ES-I3 (cell line): ENCODE measurements at regions not wholly inside any gene's neighbourhood (a gene's known extent, or its start where the extent isn't known, plus 50 kb on each side); places are given as distances from the start of the nearest gene placed in this dataset.
"Not testable (repeated sequence)": the region's sequence is repeated elsewhere in the genome, so short reads cannot be mapped to it uniquely, and the experiment has no call there.

Source experiments
- H3K36me3 ChIP-seq: 2 replicates; pipeline ENCODE4 v1.6.1; 2013; ENCODE audit warnings: mild to moderate bottlenecking, low read length, control low read depth, moderate library complexity; ENCODE audit not compliant: insufficient read depth
- H3K4me1 ChIP-seq: 2 replicates; pipeline ENCODE4 v1.6.1; 2013; ENCODE audit warnings: mild to moderate bottlenecking, control low read depth, low read length; ENCODE audit not compliant: insufficient read depth
- H3K9ac ChIP-seq: 2 replicates; pipeline ENCODE4 v1.6.1; 2013; ENCODE audit warnings: low read depth, mild to moderate bottlenecking, low read length, moderate library complexity
- H3K9me3 ChIP-seq: 2 replicates; pipeline ENCODE4 v1.6.1; 2013; ENCODE audit warnings: mild to moderate bottlenecking, low read length, moderate library complexity; ENCODE audit not compliant: control insufficient read depth, insufficient read depth

GRCh38 chr16:79964104-79964503, 363.6 kb upstream of the MAF start:
- no peak overlapping the region for H3K9ac ChIP-seq
- H3K4me1 ChIP-seq = no peaks in the 10 kb centered on the region

GRCh38 chr16:79962962-79963361, 362.4 kb upstream of the MAF start:
- no peaks in the 10 kb centered on the region for H3K36me3 ChIP-seq
- no peaks in the 10 kb centered on the region for H3K9me3 ChIP-seq
- no peaks in the 10 kb centered on the region for H3K4me1 ChIP-seq
- no peak overlapping the region for H3K9ac ChIP-seq

More at GRCh38 chr16:79964104-79964503, 363.6 kb upstream of the MAF start:
- Histone ChIP-seq H3K36me3 (no peaks in the 10 kb centered on the region), H3K9me3 (no peaks in the 10 kb centered on the region)

GRCh38 chr16:79959226-79959625, 358.7 kb upstream of the MAF start:
- H3K9ac ChIP-seq = no peak overlapping the region
- no peaks in the 10 kb centered on the region for H3K9me3 ChIP-seq
- no peaks in the 10 kb centered on the region for H3K4me1 ChIP-seq
- no peaks in the 10 kb centered on the region for H3K36me3 ChIP-seq

GRCh38 chr16:79954921-79955705, 354.6 kb upstream of the MAF start:
- H3K9ac ChIP-seq = no peak overlapping the region
- H3K4me1 ChIP-seq = no peaks in the 10 kb centered on the region
- H3K9me3 ChIP-seq = no peaks in the 10 kb centered on the region
- no peaks in the 10 kb centered on the region for H3K36me3 ChIP-seq

GRCh38 chr16:79950932-79951719, 350.6 kb upstream of the MAF start:
- no peaks in the 10 kb centered on the region for H3K9me3 ChIP-seq
- H3K9ac ChIP-seq = no peak overlapping the region
- no peaks in the 10 kb centered on the region for H3K4me1 ChIP-seq
- H3K36me3 ChIP-seq = no peaks in the 10 kb centered on the region

GRCh38 chr16:79949417-79949816, 348.9 kb upstream of the MAF start:
- Histone ChIP-seq H3K9ac (no peak overlapping the region), H3K4me1 (no peaks in the 10 kb centered on the region), H3K36me3 (no peaks in the 10 kb centered on the region), H3K9me3 (no peaks in the 10 kb centered on the region)

- H3K9me3 ChIP-seq = no peaks in the 10 kb centered on the region
- H3K4me1 ChIP-seq = no peaks in the 10 kb centered on the region
- H3K36me3 ChIP-seq = no peaks in the 10 kb centered on the region
- H3K9ac ChIP-seq = no peak overlapping the region
Measured at GRCh38 chr16:79947771-79948170, 347.2 kb upstream of the MAF start.

- Histone ChIP-seq H3K9ac (no peak overlapping the region), H3K36me3 (no peaks in the 10 kb centered on the region), H3K4me1 (no peaks in the 10 kb centered on the region), H3K9me3 (no peaks in the 10 kb centered on the region)
Measured at GRCh38 chr16:79946252-79946651, 345.7 kb upstream of the MAF start.

GRCh38 chr16:79943736-79944135, 343.2 kb upstream of the MAF start:
- Histone ChIP-seq H3K4me1 (no peaks in the 10 kb centered on the region), H3K36me3 (no peaks in the 10 kb centered on the region), H3K9ac (no peak overlapping the region), H3K9me3 (no peaks in the 10 kb centered on the region)

- Histone ChIP-seq H3K9me3 (no peaks in the 10 kb centered on the region), H3K9ac (no peak overlapping the region), H3K36me3 (no peaks in the 10 kb centered on the region), H3K4me1 (no peaks in the 10 kb centered on the region; the same call in 1 of the 2 replicates)
Measured at GRCh38 chr16:79938575-79938974, 338.0 kb upstream of the MAF start.

- not testable (repeated sequence) for H3K36me3 ChIP-seq, H3K9me3 ChIP-seq, H3K9ac ChIP-seq, H3K4me1 ChIP-seq
Measured at GRCh38 chr16:79937671-79938070, 337.1 kb upstream of the MAF start.

GRCh38 chr16:79933603-79934002, 333.1 kb upstream of the MAF start:
- H3K4me1 ChIP-seq = no peaks in the 10 kb centered on the region; the same call in 1 of the 2 replicates
- no peaks in the 10 kb centered on the region for H3K9me3 ChIP-seq
- H3K9ac ChIP-seq = no peak overlapping the region
- H3K36me3 ChIP-seq = no peaks in the 10 kb centered on the region

- H3K9me3 ChIP-seq = no peaks in the 10 kb centered on the region
Measured at GRCh38 chr16:79932572-79932971, 332.0 kb upstream of the MAF start.

GRCh38 chr16:79931721-79932120, 331.2 kb upstream of the MAF start:
- H3K9me3 ChIP-seq = no peaks in the 10 kb centered on the region
- H3K4me1 ChIP-seq = no peaks in the 10 kb centered on the region; the same call in 1 of the 2 replicates

More at GRCh38 chr16:79932572-79932971, 332.0 kb upstream of the MAF start:
- 0 out of 2 replicates have a peak, but pooled peaks cover 2% of the 10 kb centered on the region for H3K36me3 ChIP-seq
- no peak overlapping the region for H3K9ac ChIP-seq
- no peaks in the 10 kb centered on the region; the same call in 1 of the 2 replicates for H3K4me1 ChIP-seq

More at GRCh38 chr16:79931721-79932120, 331.2 kb upstream of the MAF start:
- 0 out of 2 replicates have a peak, but pooled peaks cover 2% of the 10 kb centered on the region for H3K36me3 ChIP-seq
- H3K9ac ChIP-seq = no peak overlapping the region
